ENCODE measurements at regions not wholly inside any gene's neighbourhood (a gene's known extent, or its start where the extent isn't known, plus 50 kb on each side); places are given as distances from the start of the nearest gene placed in this dataset.

DNA sequence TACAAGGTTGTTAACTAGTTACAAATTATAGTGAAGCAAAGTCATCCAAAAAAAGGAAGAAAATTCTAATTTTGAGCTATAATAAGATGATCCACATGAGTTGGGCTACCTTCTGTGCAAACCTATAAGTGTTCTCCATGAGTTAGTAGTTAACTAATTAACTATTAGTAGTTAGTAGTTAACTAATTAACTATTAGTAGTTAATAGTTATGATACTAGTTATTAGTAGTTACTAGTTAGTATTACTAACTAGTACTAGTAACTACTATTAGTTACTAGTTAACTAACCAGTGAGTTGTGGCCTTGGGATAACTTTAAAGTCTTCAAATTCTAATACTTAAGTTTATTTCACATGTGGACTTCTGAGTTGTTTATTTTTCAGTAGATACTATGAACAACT, 453.4 kb upstream of the GRM3 start:
- H3K4me3 ChIP-seq (ENCODE audit: low read depth, low read length): no peak overlapping the region
- DNase-seq (ENCODE audit: low read depth): no peak
- TF ChIP-seq, protein P1, sequence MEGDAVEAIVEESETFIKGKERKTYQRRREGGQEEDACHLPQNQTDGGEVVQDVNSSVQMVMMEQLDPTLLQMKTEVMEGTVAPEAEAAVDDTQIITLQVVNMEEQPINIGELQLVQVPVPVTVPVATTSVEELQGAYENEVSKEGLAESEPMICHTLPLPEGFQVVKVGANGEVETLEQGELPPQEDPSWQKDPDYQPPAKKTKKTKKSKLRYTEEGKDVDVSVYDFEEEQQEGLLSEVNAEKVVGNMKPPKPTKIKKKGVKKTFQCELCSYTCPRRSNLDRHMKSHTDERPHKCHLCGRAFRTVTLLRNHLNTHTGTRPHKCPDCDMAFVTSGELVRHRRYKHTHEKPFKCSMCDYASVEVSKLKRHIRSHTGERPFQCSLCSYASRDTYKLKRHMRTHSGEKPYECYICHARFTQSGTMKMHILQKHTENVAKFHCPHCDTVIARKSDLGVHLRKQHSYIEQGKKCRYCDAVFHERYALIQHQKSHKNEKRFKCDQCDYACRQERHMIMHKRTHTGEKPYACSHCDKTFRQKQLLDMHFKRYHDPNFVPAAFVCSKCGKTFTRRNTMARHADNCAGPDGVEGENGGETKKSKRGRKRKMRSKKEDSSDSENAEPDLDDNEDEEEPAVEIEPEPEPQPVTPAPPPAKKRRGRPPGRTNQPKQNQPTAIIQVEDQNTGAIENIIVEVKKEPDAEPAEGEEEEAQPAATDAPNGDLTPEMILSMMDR (conservative IDR thresholded peaks at IDR 0.05; ENCODE audit: low read depth, low read length): no peak

DNA sequence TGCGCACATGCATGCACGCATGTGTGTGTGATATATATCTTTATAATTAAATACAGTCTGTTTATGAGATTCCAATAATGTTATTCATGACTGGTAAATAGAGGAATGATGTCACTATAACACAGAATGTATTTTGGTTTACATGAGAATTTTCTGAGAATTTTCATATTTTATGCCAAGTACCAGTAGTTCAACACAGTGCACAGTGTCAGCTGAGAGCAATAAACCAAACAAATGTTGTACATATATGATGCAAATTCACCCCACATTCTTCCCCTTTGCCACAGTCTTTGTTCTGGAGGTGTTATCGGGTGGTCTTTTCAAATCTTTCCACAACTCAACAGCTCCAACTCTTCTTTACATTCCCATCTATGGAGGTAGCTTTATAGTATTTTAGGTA, 462.2 kb upstream of the GRM3 start:
- TF ChIP-seq, protein P1 (conservative IDR thresholded peaks at IDR 0.05; ENCODE audit: low read depth, low read length): no peak
- DNase-seq (ENCODE audit: low read depth): no peak
- no peak overlapping the region for H3K4me3 ChIP-seq (ENCODE audit: low read depth, low read length)

DNA sequence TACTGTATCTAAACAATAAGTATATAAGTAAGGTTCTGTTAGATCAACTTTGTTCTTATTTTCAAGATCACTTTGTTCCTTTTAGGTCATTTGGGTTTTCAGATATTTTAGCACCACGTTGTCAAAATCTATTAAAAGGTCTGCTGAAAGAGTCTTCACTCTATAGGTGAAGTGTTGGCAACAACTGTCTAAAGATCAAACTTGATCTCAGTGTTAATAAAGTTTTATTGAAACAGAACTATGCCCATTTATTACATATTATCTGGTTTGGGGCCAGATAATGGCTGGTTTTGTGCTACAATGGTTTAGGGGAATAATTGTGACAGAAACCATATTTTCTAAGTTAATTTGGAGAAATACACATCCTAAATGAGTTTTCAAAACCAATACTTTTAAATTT, 478.9 kb upstream of the GRM3 start:
- no peak overlapping the region for H3K4me3 ChIP-seq (ENCODE audit: low read depth, low read length)
- TF ChIP-seq, protein P1 (conservative IDR thresholded peaks at IDR 0.05; ENCODE audit: low read depth, low read length): no peak
- DNase-seq (ENCODE audit: low read depth): no peak

DNA sequence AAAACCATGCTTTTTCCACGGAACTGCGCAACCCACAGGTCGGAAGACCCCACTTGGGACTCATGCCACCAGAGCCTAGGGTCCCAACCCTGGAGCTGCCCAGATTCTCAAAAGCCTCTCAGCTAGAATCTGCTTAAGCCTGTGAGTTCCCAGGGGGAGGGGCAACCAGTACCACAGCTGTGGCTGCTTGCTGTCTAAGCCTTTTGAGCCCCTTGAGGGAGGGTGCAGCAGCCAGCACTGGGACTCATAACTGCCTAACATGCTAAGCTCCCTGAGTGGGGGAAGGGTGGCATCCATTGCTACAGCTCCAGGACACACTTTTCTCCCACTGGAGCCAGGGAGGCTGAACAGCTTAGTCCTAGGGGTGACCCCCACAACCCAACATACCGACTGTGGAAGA, 485.6 kb upstream of the GRM3 start:
- no peak for DNase-seq (ENCODE audit: low read depth)
- no peak overlapping the region for H3K4me3 ChIP-seq (ENCODE audit: low read depth, low read length)
- TF ChIP-seq, protein P1 (conservative IDR thresholded peaks at IDR 0.05; ENCODE audit: low read depth, low read length): no peak

DNA sequence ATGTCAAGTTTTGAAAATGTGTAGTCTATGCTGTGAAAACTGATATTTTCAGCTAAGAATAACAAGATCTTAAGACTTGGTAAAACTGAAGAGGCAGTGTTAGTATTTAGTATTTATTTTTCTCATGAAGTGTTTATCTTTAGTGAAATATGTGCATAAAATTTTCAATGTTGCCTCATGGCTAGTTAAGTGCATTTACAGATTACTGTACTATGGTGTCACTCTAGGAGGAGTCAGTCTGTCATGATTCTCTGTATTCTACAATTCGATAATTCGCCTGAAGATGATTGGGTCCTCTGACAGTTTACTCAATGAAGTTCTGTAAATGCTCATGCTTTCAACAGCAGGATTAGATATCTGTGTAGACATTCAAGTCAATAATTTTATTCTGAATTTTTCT, 488.1 kb upstream of the GRM3 start:
- H3K4me3 ChIP-seq (ENCODE audit: low read depth, low read length): no peak overlapping the region
- TF ChIP-seq, protein P1 (conservative IDR thresholded peaks at IDR 0.05; ENCODE audit: low read depth, low read length): no peak
- DNase-seq (ENCODE audit: low read depth): no peak

DNA sequence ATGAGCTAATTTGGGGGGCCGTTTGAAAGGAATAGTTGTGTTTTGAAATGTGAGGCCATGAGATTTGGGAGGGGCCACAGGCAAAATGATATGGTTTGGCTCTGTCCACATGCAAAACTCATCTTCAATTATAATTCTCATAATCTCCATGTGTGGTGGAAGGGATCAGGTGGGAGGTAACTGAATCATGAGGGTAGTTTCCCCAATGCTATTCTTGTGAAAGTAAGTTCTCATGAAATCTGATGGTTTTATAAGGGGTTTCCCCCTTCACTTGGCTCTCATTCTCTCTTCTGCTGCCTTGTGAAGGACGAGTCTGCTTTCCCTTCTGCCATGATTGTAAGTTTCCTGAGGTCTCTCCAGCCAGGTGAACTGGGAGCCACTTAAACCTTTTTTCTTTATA, 490.8 kb upstream of the GRM3 start:
- H3K4me3 ChIP-seq (ENCODE audit: low read depth, low read length): no peak overlapping the region
- TF ChIP-seq, protein P1 (conservative IDR thresholded peaks at IDR 0.05; ENCODE audit: low read depth, low read length): no peak
- no peak for DNase-seq (ENCODE audit: low read depth)

DNA sequence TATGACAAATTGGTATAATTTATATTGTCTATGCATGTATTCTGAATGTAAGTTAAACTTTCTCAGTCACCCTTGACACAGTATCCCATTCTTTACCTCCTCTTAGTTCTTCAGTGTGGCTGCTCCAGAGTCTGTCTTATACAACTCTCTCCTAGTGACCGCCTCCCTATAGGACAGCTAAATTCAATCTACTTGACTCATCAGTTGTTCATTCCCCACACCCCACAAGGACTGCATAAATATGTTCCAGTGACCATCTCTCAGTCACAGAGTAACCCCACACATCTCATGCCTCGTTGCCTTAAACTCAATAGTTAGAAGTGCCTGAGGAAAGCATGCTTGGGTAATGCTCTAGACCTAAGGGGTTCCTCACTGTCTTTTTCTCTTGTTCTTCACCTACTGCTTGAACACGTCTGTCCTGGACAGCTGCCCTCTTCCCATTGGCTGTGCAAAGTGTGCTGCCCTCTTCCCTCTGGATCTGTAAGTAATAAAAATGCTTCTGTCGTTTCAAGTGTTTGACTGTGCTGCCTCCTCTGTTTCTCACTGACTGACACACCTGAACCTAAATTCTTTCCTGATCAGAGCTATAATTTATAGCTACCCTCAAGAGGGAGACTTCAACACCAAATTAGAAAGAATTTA, 494.6 kb upstream of the GRM3 start:
- TF ChIP-seq, protein P1 (conservative IDR thresholded peaks at IDR 0.05; ENCODE audit: low read depth, low read length): no peak
- no peak overlapping the region for H3K4me3 ChIP-seq (ENCODE audit: low read depth, low read length)
- no peak for DNase-seq (ENCODE audit: low read depth)

Data from epithelial cell of proximal tubule (primary cell).